Testis (tissue), 2 donors: ENCODE measurements at regions not wholly inside any gene's neighbourhood (a gene's known extent, or its start where the extent isn't known, plus 50 kb on each side); places are given as distances from the start of the nearest gene placed in this dataset.

Experiments
- DNase-seq: peaks from one replicate; pipeline ENCODE4 v3.0.0-alpha.2; 2019
- H3K27ac ChIP-seq, 2 donors: fragments of 200-600 bp; sonication (generic); one replicate each; pipeline ENCODE4 v1.5.1; 2019
- H3K27me3 ChIP-seq: fragments of 200-600 bp; sonication (generic); one replicate; pipeline ENCODE4 v1.5.1; 2019
- H3K36me3 ChIP-seq: fragments of 200-600 bp; sonication (generic); one replicate; pipeline ENCODE4 v1.5.1; 2017; ENCODE audit warnings: low read depth; ENCODE audit errors: missing control alignments
- H3K4me1 ChIP-seq: fragments of 200-600 bp; sonication (generic); one replicate; pipeline ENCODE4 v1.5.1; 2019
- H3K4me3 ChIP-seq, 2 donors: fragments of 200-600 bp; sonication (generic); one replicate each; pipeline ENCODE4 v1.5.1; 2017 to 2019
- H3K9me3 ChIP-seq: fragments of 200-600 bp; sonication (generic); one replicate; pipeline ENCODE4 v1.5.1; 2017
- CTCF ChIP-seq, 3 experiments: fragments of 450-650 bp in 2 of 3; fragments of 200-600 bp in 1 of 3; sonication (generic) in 1 of 3; IDR thresholded peaks; one replicate each; pipeline ENCODE4 v1.5.1; 2016 to 2019; ENCODE audit warnings: antibody characterized with exemption in 3 of 3, mild to moderate bottlenecking in 2 of 3, moderate library complexity in 1 of 3
- POLR2A ChIP-seq: fragments of 450-650 bp; IDR thresholded peaks from one replicate; pipeline ENCODE4 v1.6.1; 2017; ENCODE audit warnings: antibody characterized with exemption, mild to moderate bottlenecking, moderate library complexity
- WGBS, 2 donors: methylation state at CpG; one replicate each; pipeline ENCODE4 v1.1.5; 2018; 5-methylcytosine and 5-hydroxymethylcytosine counted together
- intact Hi-C: fragments of 100-400 bp; cut with DNase I; formaldehyde crosslinking; loops from one replicate; pipeline ENCODE4 v1.15.1; 2023; ENCODE audit warnings: low total_unique reads

GRCh38 chr10:105868935-105869334 lies 1227.8 kb downstream of the SORCS3 start:
- Histone ChIP-seq H3K27ac (no peak overlapping the region), H3K4me3 (no peak overlapping the region), H3K27me3 (no peaks in the 10 kb centered on the region), H3K9me3 (no peaks in the 10 kb centered on the region), H3K4me1 (no peaks in the 10 kb centered on the region), H3K36me3 (no peaks in the 10 kb centered on the region)
- intact Hi-C loops, result no loop called here
- 83 to 89% methylated on average over 1 of the region's 1 CpG for WGBS, 2 donors
- DNase-seq, result no peak
- TF ChIP-seq CTCF (IDR thresholded peaks at IDR 0.05) (no peak), POLR2A (no peak)

- intact Hi-C loops, result no loop called here
- H3K27ac ChIP-seq, result no peak overlapping the region
- 91% methylated on average over 2 of the region's 2 CpGs for WGBS, 2 donors
- no peaks in the 10 kb centered on the region for H3K27me3 ChIP-seq
- DNase-seq, result no peak
- TF ChIP-seq POLR2A (no peak), CTCF (IDR thresholded peaks at IDR 0.05) (no peak)
- H3K4me1 ChIP-seq, result no peaks in the 10 kb centered on the region
- no peaks in the 10 kb centered on the region for H3K9me3 ChIP-seq
- no peaks in the 10 kb centered on the region for H3K36me3 ChIP-seq
- H3K4me3 ChIP-seq, result no peak overlapping the region
These were observed 1223.8 kb downstream of the SORCS3 start for GRCh38 chr10:105864854-105865253.

GRCh38 chr10:105857268-105858264 lies 1216.5 kb downstream of the SORCS3 start:
- Histone ChIP-seq H3K27ac (no peak overlapping the region), H3K27me3 (no peaks in the 10 kb centered on the region), H3K9me3 (no peaks in the 10 kb centered on the region), H3K36me3 (no peaks in the 10 kb centered on the region), H3K4me1 (no peaks in the 10 kb centered on the region), H3K4me3 (no peak overlapping the region)
- WGBS, 2 donors, result 47 to 57% methylated on average over 4 of the region's 4 CpGs
- no peak for DNase-seq
- intact Hi-C loops, result no loop called here
- no peak for TF ChIP-seq POLR2A
- TF ChIP-seq CTCF (IDR thresholded peaks at IDR 0.05), result no peak

GRCh38 chr10:105855791-105856190 lies 1214.7 kb downstream of the SORCS3 start:
- TF ChIP-seq POLR2A, result no peak
- TF ChIP-seq CTCF (IDR thresholded peaks at IDR 0.05), result no peak
- Histone ChIP-seq H3K4me3 (no peak overlapping the region), H3K27ac (no peak overlapping the region), H3K9me3 (no peaks in the 10 kb centered on the region), H3K36me3 (no peaks in the 10 kb centered on the region), H3K27me3 (no peaks in the 10 kb centered on the region), H3K4me1 (no peaks in the 10 kb centered on the region)
- intact Hi-C loops, result no loop called here
- no peak for DNase-seq
- 80 to 83% methylated on average over 2 of the region's 2 CpGs for WGBS, 2 donors
